GM23248 (cell line): ENCODE measurements at regions not wholly inside any gene's neighbourhood (a gene's known extent, or its start where the extent isn't known, plus 50 kb on each side); places are given as distances from the start of the nearest gene placed in this dataset.

Source experiments
- DNase-seq: peaks from one replicate; pipeline ENCODE4 v3.0.0-alpha.2; 2015
- H2AFZ ChIP-seq: fragments of 200-600 bp; sonication (generic); 2 replicates; pipeline ENCODE4 v1.6.1; 2016; ENCODE audit warnings: antibody characterized with exemption
- H3F3A ChIP-seq: fragments of 200-600 bp; sonication (generic); 2 replicates; pipeline ENCODE4 v1.6.1; 2016; ENCODE audit warnings: mild to moderate bottlenecking, antibody characterized with exemption, mixed run types; ENCODE audit not compliant: insufficient read depth
- H3K27ac ChIP-seq: fragments of 200-600 bp; sonication (generic); 2 replicates; pipeline ENCODE4 v1.5.1; 2016; ENCODE audit warnings: mild to moderate bottlenecking
- H3K27me3 ChIP-seq: fragments of 200-600 bp; sonication (generic); replicated peaks from 2 replicates; pipeline ENCODE4 v1.6.1; 2016; ENCODE audit warnings: mild to moderate bottlenecking; ENCODE audit not compliant: insufficient read depth
- H3K36me3 ChIP-seq: fragments of 200-600 bp; sonication (generic); 2 replicates; pipeline ENCODE4 v1.6.1; 2016; ENCODE audit warnings: low read depth, mild to moderate bottlenecking
- H3K4me1 ChIP-seq: fragments of 200-600 bp; sonication (generic); 2 replicates; pipeline ENCODE4 v1.6.1; 2016; ENCODE audit warnings: mild to moderate bottlenecking; ENCODE audit not compliant: insufficient read depth
- H3K4me2 ChIP-seq: fragments of 200-600 bp; sonication (generic); one replicate; pipeline ENCODE4 v1.6.1; 2016; ENCODE audit warnings: mild to moderate bottlenecking; ENCODE audit not compliant: unreplicated experiment
- H3K4me3 ChIP-seq: fragments of 200-600 bp; sonication (generic); 2 replicates; pipeline ENCODE4 v1.5.1; 2016; ENCODE audit warnings: mild to moderate bottlenecking
- H3K79me2 ChIP-seq: fragments of 200-600 bp; sonication (generic); 2 replicates; pipeline ENCODE4 v1.6.1; 2016; ENCODE audit warnings: mild to moderate bottlenecking; ENCODE audit not compliant: insufficient read depth
- H3K9ac ChIP-seq: fragments of 200-600 bp; sonication (generic); 2 replicates; pipeline ENCODE4 v1.6.1; 2016; ENCODE audit warnings: mild to moderate bottlenecking
- H3K9me2 ChIP-seq: fragments of 200-600 bp; sonication (generic); 2 replicates; pipeline ENCODE4 v1.6.1; 2016; ENCODE audit warnings: mixed run types, mild to moderate bottlenecking, moderate library complexity; ENCODE audit not compliant: insufficient read depth
- H3K9me3 ChIP-seq: fragments of 200-600 bp; sonication (generic); one replicate; pipeline ENCODE4 v1.6.1; 2017; ENCODE audit warnings: low read depth
- H4K20me1 ChIP-seq: fragments of 200-600 bp; sonication (generic); 2 replicates; pipeline ENCODE4 v1.6.0; 2016; ENCODE audit not compliant: insufficient read depth
- EZH2 ChIP-seq: fragments of 200-600 bp; sonication (generic); IDR thresholded peaks from 2 replicates; pipeline ENCODE4 v1.6.1; 2018; ENCODE audit warnings: antibody characterized with exemption, mild to moderate bottlenecking; ENCODE audit not compliant: insufficient read depth, poor library complexity, severe bottlenecking
- EZH2phosphoT487 ChIP-seq: fragments of 200-600 bp; sonication (generic); IDR thresholded peaks from 2 replicates; pipeline ENCODE4 v1.6.1; 2018; ENCODE audit warnings: antibody characterized with exemption, moderate library complexity, mild to moderate bottlenecking, low read depth; ENCODE audit not compliant: insufficient read depth
- WGBS, 2 experiments: methylation state at CpG; one replicate each; pipeline ENCODE4 v1.1.6; 2015 to 2017; ENCODE audit warnings: low lambda C conversion rate in 2 of 2, low coverage in 1 of 2; ENCODE audit errors: missing lambda C conversion rate in 2 of 2; 5-methylcytosine and 5-hydroxymethylcytosine counted together
- in situ Hi-C: fragments of 300-500 bp; cut with MboI; formaldehyde crosslinking; loops from 2 replicates; pipeline ENCODE4 v1.15.0; 2020

DNA sequence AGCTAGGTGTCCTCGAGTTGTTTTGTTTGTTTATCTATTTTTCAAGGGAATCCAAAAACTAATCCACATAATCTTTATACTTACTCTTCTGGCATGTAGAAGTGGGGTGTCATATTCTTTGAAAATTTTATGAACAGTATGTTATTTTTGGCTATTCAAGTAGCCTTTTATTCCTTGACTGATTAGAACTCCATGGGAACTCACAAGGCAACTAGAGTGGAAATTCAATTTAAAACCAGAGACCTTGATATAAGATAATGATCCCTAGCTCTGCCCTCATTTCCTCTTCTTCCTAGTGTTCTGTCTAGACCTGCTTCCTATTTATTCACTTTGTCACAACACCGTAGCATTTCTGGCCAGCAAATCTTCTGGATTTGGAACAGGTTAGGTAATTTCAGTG, 1123.7 kb upstream of the C9orf72 start:
- no peak overlapping the region for H2AFZ ChIP-seq
- H3K9ac ChIP-seq, result no peak overlapping the region
- H3K36me3 ChIP-seq, result no peaks in the 10 kb centered on the region
- H4K20me1 ChIP-seq, result no peaks in the 10 kb centered on the region
- H3K27ac ChIP-seq, result no peak overlapping the region
- in situ Hi-C loops, result no loop called here
- DNase-seq, result no peak
- WGBS, 2 experiments, result 5 to 10% methylated on average over 2 of the region's 2 CpGs
- no peak overlapping the region for H3K4me2 ChIP-seq
- no peaks in the 10 kb centered on the region for H3K9me3 ChIP-seq
- no peak overlapping the region for H3K4me3 ChIP-seq
- H3K79me2 ChIP-seq, result no peaks in the 10 kb centered on the region
- no peaks in the 10 kb centered on the region for H3K9me2 ChIP-seq
- no peak for TF ChIP-seq EZH2phosphoT487
- TF ChIP-seq EZH2, result no peak
- H3F3A ChIP-seq, result no peaks in the 10 kb centered on the region
- H3K27me3 ChIP-seq, result no peaks in the 10 kb centered on the region
- no peaks in the 10 kb centered on the region for H3K4me1 ChIP-seq

GRCh38 chr9:28699632-28700031, 1126.4 kb upstream of the C9orf72 start:
- no peak overlapping the region for H3K4me2 ChIP-seq
- no peak overlapping the region for H2AFZ ChIP-seq
- no peak overlapping the region for H3K9ac ChIP-seq
- no peak overlapping the region for H3K27ac ChIP-seq
- no peak overlapping the region for H3K4me3 ChIP-seq
- H3K36me3 ChIP-seq, result no peaks in the 10 kb centered on the region
- H3F3A ChIP-seq, result no peaks in the 10 kb centered on the region
- H3K4me1 ChIP-seq, result no peaks in the 10 kb centered on the region
- no peaks in the 10 kb centered on the region; the same call in 1 of the 2 replicates for H3K9me2 ChIP-seq
- H4K20me1 ChIP-seq, result no peaks in the 10 kb centered on the region
- no peaks in the 10 kb centered on the region for H3K79me2 ChIP-seq
- no peaks in the 10 kb centered on the region for H3K27me3 ChIP-seq
- in situ Hi-C loops, result no loop called here
- no peak for DNase-seq
- TF ChIP-seq EZH2phosphoT487, result no peak
- TF ChIP-seq EZH2, result no peak
- no peaks in the 10 kb centered on the region for H3K9me3 ChIP-seq
- WGBS, 2 experiments, result 30 to 33% methylated on average over 6 of the region's 6 CpGs

GRCh38 chr9:28707616-28708015, 1134.3 kb upstream of the C9orf72 start:
- no peak overlapping the region for H3K9ac ChIP-seq
- TF ChIP-seq EZH2 (no peak), EZH2phosphoT487 (no peak)
- in situ Hi-C loops, result no loop called here
- DNase-seq, result no peak
- H3K79me2 ChIP-seq, result no peaks in the 10 kb centered on the region
- WGBS, 2 experiments, result 5 to 6% methylated on average over 2 of the region's 2 CpGs
- H3K27ac ChIP-seq, result no peak overlapping the region
- H3K4me2 ChIP-seq, result no peak overlapping the region
- no peaks in the 10 kb centered on the region for H3K4me1 ChIP-seq
- H3K36me3 ChIP-seq, result no peaks in the 10 kb centered on the region
- H4K20me1 ChIP-seq, result no peaks in the 10 kb centered on the region
- H3K9me2 ChIP-seq, result no peaks in the 10 kb centered on the region; the same call in 1 of the 2 replicates
- H3K9me3 ChIP-seq, result no peaks in the 10 kb centered on the region
- H3F3A ChIP-seq, result no peaks in the 10 kb centered on the region
- H3K4me3 ChIP-seq, result no peak overlapping the region
- H3K27me3 ChIP-seq, result no peaks in the 10 kb centered on the region
- no peak overlapping the region for H2AFZ ChIP-seq

DNA sequence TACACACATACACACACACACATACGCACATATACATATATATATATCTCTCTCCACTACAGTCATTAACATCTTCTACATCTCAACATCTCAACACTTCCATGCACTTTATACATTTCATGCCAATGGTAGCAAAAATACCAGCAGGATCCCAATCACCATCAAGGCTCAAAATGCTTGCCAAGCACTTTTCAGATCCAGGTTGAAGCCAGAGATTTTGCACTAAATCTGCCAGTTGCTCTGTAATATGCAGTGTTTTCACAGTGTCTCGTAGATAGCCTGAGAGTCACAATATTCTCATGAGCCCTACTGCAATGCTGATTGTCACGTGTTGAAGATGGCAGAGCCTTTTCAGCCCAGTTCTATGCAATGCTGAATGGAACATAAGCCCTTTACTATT, 1140.9 kb upstream of the C9orf72 start:
- in situ Hi-C loops, result no loop called here
- Histone ChIP-seq H3K9ac (no peak overlapping the region), H3K27me3 (no peaks in the 10 kb centered on the region), H3F3A (no peaks in the 10 kb centered on the region), H3K9me2 (no peaks in the 10 kb centered on the region), H3K4me1 (no peaks in the 10 kb centered on the region), H3K79me2 (no peaks in the 10 kb centered on the region), H3K4me3 (no peak overlapping the region), H2AFZ (no peak overlapping the region), H3K9me3 (no peaks in the 10 kb centered on the region), H3K36me3 (no peaks in the 10 kb centered on the region), H4K20me1 (no peaks in the 10 kb centered on the region), H3K27ac (no peak overlapping the region), H3K4me2 (no peak overlapping the region)
- DNase-seq, result no peak
- TF ChIP-seq EZH2 (no peak), EZH2phosphoT487 (no peak)
- 25 to 37% methylated on average over 3 of the region's 3 CpGs for WGBS, 2 experiments

GRCh38 chr9:28718226-28718625, 1144.9 kb upstream of the C9orf72 start:
- Histone ChIP-seq H2AFZ (no peak overlapping the region), H3K27me3 (no peaks in the 10 kb centered on the region), H4K20me1 (no peaks in the 10 kb centered on the region), H3K4me3 (no peak overlapping the region), H3K9me2 (no peaks in the 10 kb centered on the region), H3F3A (no peaks in the 10 kb centered on the region), H3K27ac (no peak overlapping the region), H3K4me2 (no peak overlapping the region), H3K79me2 (no peaks in the 10 kb centered on the region), H3K4me1 (no peaks in the 10 kb centered on the region), H3K9ac (no peak overlapping the region), H3K9me3 (no peaks in the 10 kb centered on the region), H3K36me3 (no peaks in the 10 kb centered on the region)
- DNase-seq, result no peak
- TF ChIP-seq EZH2phosphoT487, result no peak
- TF ChIP-seq EZH2, result no peak
- WGBS, 2 experiments, result 0 to 3% methylated on average over 1 of the region's 1 CpG
- in situ Hi-C loops, result no loop called here
